ENCODE measurements at regions not wholly inside any gene's neighbourhood (a gene's known extent, or its start where the extent isn't known, plus 50 kb on each side); places are given as distances from the start of the nearest gene placed in this dataset.
"Not testable (repeated sequence)": the region's sequence is repeated elsewhere in the genome, so short reads cannot be mapped to it uniquely, and the experiment has no call there.

DNA sequence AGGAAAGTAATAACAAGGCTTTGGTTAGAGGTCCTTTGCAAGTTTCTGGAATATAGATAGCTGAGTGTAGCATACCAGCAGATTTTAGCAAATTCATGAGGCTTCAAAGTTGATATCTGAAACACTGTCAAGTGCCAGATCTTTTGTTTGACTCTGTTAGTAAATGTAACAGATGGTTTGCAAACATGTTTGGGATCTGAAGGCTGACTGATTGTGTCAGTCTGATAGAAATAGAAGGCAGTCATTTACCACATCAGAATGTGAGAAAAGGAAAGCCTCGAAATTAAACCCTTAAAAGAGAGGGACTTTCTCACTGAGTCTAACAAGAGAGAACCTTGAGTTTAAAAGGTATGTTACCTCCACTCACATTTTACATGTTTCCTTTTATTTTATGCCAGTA lies 371.5 kb downstream of the KIF2B start:
- no peak for TF ChIP-seq CTCF (IDR thresholded peaks at IDR 0.05; ENCODE audit: insufficient read depth, low read length)
- no peak for DNase-seq (ENCODE audit: low read depth)
- no peak overlapping the region for H3K4me3 ChIP-seq (ENCODE audit: low read depth, low read length)

GRCh38 chr17:54196751-54197150 lies 374.0 kb downstream of the KIF2B start:
- H3K4me3 ChIP-seq (ENCODE audit: low read depth, low read length) = no peak overlapping the region
- TF ChIP-seq CTCF (IDR thresholded peaks at IDR 0.05; ENCODE audit: insufficient read depth, low read length) = no peak
- DNase-seq (ENCODE audit: low read depth) = no peak

- not testable (repeated sequence) for H3K4me3 ChIP-seq (ENCODE audit: low read depth, low read length); DNase-seq (ENCODE audit: low read depth)
Measured at GRCh38 chr17:54201380-54201779, 378.7 kb downstream of the KIF2B start.

GRCh38 chr17:54220829-54221228 lies 398.1 kb downstream of the KIF2B start:
- no peak for DNase-seq (ENCODE audit: low read depth)
- no peak overlapping the region for H3K4me3 ChIP-seq (ENCODE audit: low read depth, low read length)
- no peak for TF ChIP-seq CTCF (IDR thresholded peaks at IDR 0.05; ENCODE audit: insufficient read depth, low read length)

DNA sequence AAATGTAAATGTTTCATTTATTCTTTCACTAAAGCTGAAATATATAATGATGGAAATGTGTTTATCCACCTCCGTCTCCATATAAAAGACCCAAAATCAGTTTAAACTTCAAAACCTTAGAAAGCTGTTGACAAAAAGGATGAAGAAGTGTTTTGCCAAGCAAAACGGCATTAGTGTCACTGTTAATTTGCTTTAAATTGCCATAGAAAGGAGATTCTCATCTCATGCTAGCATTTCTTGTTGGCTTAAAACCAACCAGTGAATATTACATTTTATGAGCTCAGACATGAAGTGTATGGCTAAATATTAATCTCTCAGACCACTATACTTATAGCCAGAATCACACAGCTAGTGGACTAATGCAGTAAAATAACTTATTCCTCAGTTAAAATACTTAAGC lies 398.8 kb downstream of the KIF2B start:
- no peak for TF ChIP-seq CTCF (IDR thresholded peaks at IDR 0.05; ENCODE audit: insufficient read depth, low read length)
- H3K4me3 ChIP-seq (ENCODE audit: low read depth, low read length) = no peak overlapping the region
- DNase-seq (ENCODE audit: low read depth) = no peak

- TF ChIP-seq CTCF (IDR thresholded peaks at IDR 0.05; ENCODE audit: insufficient read depth, low read length) = no peak
- no peak for DNase-seq (ENCODE audit: low read depth)
- no peak overlapping the region for H3K4me3 ChIP-seq (ENCODE audit: low read depth, low read length)
Measured at GRCh38 chr17:54235571-54235970, 412.8 kb downstream of the KIF2B start.

GRCh38 chr17:54237911-54238515 lies 415.3 kb downstream of the KIF2B start:
- no peak for DNase-seq (ENCODE audit: low read depth)
- no peak for TF ChIP-seq CTCF (IDR thresholded peaks at IDR 0.05; ENCODE audit: insufficient read depth, low read length)
- H3K4me3 ChIP-seq (ENCODE audit: low read depth, low read length) = no peak overlapping the region

Data from fibroblast of the aortic adventitia (primary cell).